Right lobe of liver (tissue), 4 donors: ENCODE measurements at regions not wholly inside any gene's neighbourhood (a gene's known extent, or its start where the extent isn't known, plus 50 kb on each side); places are given as distances from the start of the nearest gene placed in this dataset.

Experiments
- POLR2A ChIP-seq: fragments of 450-650 bp; IDR thresholded peaks from one replicate; pipeline ENCODE4 v1.6.1; 2017; ENCODE audit warnings: antibody characterized with exemption, mild to moderate bottlenecking
- TF ChIP-seq, protein P1 (sequence below), 4 donors: fragments of 200-600 bp in 3 of 4; fragments of 450-650 bp in 1 of 4; IDR thresholded peaks; one replicate each; pipeline versions ENCODE4 v1.5.1 to v1.8.0; 2016 to 2022; ENCODE audit warnings: antibody characterized with exemption in 4 of 4, mild to moderate bottlenecking in 2 of 4
- donor health status: DM: no; HTN: no; CAD: no.
- donor health status: DM: no; HTN: no; CAD: no.
- donor health status: DM: no; HTN: yes; CAD: no.

GRCh38 chr2:89797320-89798038 lies 1106.0 kb downstream of the RPIA start:
- TF ChIP-seq, protein P1, sequence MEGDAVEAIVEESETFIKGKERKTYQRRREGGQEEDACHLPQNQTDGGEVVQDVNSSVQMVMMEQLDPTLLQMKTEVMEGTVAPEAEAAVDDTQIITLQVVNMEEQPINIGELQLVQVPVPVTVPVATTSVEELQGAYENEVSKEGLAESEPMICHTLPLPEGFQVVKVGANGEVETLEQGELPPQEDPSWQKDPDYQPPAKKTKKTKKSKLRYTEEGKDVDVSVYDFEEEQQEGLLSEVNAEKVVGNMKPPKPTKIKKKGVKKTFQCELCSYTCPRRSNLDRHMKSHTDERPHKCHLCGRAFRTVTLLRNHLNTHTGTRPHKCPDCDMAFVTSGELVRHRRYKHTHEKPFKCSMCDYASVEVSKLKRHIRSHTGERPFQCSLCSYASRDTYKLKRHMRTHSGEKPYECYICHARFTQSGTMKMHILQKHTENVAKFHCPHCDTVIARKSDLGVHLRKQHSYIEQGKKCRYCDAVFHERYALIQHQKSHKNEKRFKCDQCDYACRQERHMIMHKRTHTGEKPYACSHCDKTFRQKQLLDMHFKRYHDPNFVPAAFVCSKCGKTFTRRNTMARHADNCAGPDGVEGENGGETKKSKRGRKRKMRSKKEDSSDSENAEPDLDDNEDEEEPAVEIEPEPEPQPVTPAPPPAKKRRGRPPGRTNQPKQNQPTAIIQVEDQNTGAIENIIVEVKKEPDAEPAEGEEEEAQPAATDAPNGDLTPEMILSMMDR (IDR thresholded peaks at IDR 0.05) = no peak
- no peak for TF ChIP-seq POLR2A
